ENCODE measurements at regions not wholly inside any gene's neighbourhood (a gene's known extent, or its start where the extent isn't known, plus 50 kb on each side); places are given as distances from the start of the nearest gene placed in this dataset.
"Not testable (repeated sequence)": the region's sequence is repeated elsewhere in the genome, so short reads cannot be mapped to it uniquely, and the experiment has no call there.

- no peak for DNase-seq
Observed at GRCh38 chr4:31674313-31674947, 954.3 kb downstream of the PCDH7 start.

- DNase-seq = no peak
Observed at GRCh38 chr4:31678356-31678755, 958.2 kb downstream of the PCDH7 start.

GRCh38 chr4:31682796-31683195 lies 962.6 kb downstream of the PCDH7 start:
- DNase-seq = no peak

- DNase-seq = no peak
Observed at GRCh38 chr4:31687717-31688342, 967.7 kb downstream of the PCDH7 start.

- DNase-seq = no peak
Observed at GRCh38 chr4:31692399-31692940, 972.3 kb downstream of the PCDH7 start.

- DNase-seq = no peak
Observed at GRCh38 chr4:31701256-31701655, 981.1 kb downstream of the PCDH7 start.

- DNase-seq = no peak
Observed at GRCh38 chr4:31702326-31702725, 982.2 kb downstream of the PCDH7 start.

GRCh38 chr4:31714238-31714637 lies 994.1 kb downstream of the PCDH7 start:
- DNase-seq = no peak

GRCh38 chr4:31715302-31715701 lies 995.1 kb downstream of the PCDH7 start:
- no peak for DNase-seq

- DNase-seq = no peak
Observed at GRCh38 chr4:31727030-31727429, 1006.9 kb downstream of the PCDH7 start.

GRCh38 chr4:31735004-31735403 lies 1014.8 kb downstream of the PCDH7 start:
- DNase-seq = no peak

GRCh38 chr4:31737419-31737818 lies 1017.2 kb downstream of the PCDH7 start:
- DNase-seq = no peak

- DNase-seq = no peak
Observed at GRCh38 chr4:31741326-31741725, 1021.2 kb downstream of the PCDH7 start.

- DNase-seq = no peak
Observed at GRCh38 chr4:31748382-31748781, 1028.2 kb downstream of the PCDH7 start.

- not testable (repeated sequence) for DNase-seq
Observed at GRCh38 chr4:31750581-31750980, 1030.4 kb downstream of the PCDH7 start.

- no peak for DNase-seq
Observed at GRCh38 chr4:31755751-31756150, 1035.6 kb downstream of the PCDH7 start.

- DNase-seq = no peak
Observed at GRCh38 chr4:31768756-31769155, 1048.6 kb downstream of the PCDH7 start.

- no peak for DNase-seq
Observed at GRCh38 chr4:31783311-31783710, 1063.1 kb downstream of the PCDH7 start.

GRCh38 chr4:31784558-31784957 lies 1064.4 kb downstream of the PCDH7 start:
- no peak for DNase-seq

GRCh38 chr4:31787701-31788100 lies 1067.5 kb downstream of the PCDH7 start:
- DNase-seq = no peak

- DNase-seq = no peak
Observed at GRCh38 chr4:31788676-31789075, 1068.5 kb downstream of the PCDH7 start.

- no peak for DNase-seq
Observed at GRCh38 chr4:31791666-31792065, 1071.5 kb downstream of the PCDH7 start.

- no peak for DNase-seq
Observed at GRCh38 chr4:31793907-31794306, 1073.7 kb downstream of the PCDH7 start.

GRCh38 chr4:31797052-31797451 lies 1076.9 kb downstream of the PCDH7 start:
- not testable (repeated sequence) for DNase-seq
